ENCODE measurements at regions not wholly inside any gene's neighbourhood (a gene's known extent, or its start where the extent isn't known, plus 50 kb on each side); places are given as distances from the start of the nearest gene placed in this dataset.

DNA sequence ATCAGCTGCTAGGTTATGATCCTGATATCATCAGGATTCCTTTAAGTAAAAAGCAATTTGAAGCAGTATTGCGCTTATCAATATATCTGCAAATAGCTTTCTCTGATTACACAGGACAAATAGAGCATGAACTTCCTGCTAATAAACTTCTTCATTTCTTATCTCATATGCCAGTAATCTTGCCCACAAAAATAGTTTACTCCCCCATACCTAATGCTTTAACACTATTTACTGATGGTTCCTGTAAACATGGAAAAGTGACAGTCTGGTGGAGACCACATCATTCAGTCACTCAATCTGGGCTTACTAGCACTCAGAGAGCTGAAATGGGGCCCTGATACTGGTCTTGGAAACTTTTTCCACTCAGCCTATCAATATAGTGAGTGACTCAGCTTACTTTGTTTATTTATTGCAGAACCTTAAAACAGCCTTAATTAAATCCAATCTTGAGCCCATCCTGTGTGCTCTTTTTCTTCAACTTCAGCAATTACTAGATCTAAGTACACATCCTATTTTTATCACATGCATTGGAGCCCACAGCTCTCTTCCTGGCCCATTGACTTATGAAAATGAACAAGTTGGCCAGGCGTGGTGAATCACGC, 1464.3 kb downstream of the UQCRFS1 start:
- no peak for DNase-seq
- H3K4me1 Mint-ChIP-seq, result peaks cover 0 to 2% of the 10 kb centered on the region in 2 donors
- H3K4me3 Mint-ChIP-seq, result no peak overlapping the region
- peaks cover 0 to 2% (median 0%) of the 10 kb centered on the region in 3 donors for H3K27me3 Mint-ChIP-seq (ENCODE audit: low read depth in 3 of 3)
- H3K9me3 Mint-ChIP-seq, result peaks cover 4 to 41% (median 16%) of the 10 kb centered on the region in 6 donors
- peaks cover 4 to 13% (median 11%) of the 10 kb centered on the region in 3 donors for H3K36me3 Mint-ChIP-seq
- H3K27ac Mint-ChIP-seq, result no peak overlapping the region

DNA sequence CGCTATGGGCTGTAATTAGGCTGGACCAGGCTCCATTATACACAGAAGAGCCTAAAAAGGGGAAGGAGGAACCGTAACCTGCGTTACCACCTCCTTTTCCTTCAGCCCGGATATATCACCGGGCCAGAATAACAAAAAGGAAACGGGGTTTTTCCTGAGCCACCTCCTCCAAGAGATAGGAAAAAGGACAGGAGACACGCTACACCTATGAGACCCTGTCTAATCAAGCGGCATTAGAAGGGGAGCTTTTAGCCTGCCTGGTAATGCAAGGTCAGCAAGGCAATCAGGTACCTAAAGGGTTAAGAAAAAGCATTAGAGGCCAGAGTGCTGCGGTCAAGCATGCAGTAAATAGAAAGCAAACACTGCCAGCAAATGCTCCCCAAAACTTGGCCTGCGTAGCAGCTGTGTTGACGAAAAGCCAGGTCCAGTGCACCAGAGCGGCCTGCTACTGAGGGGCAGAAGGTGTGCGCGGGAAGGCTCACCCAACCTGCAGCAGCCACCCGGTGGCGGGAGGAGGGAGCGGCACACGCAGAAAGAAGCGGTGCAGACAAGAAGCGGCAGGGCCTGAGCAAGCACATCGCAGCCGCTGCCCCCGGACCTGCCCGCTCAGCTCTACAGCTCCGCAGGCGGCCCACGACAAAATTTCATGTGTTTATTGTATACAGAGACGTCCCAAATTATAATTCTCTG, 1466.1 kb downstream of the UQCRFS1 start:
- no peak overlapping the region for H3K4me3 Mint-ChIP-seq
- peaks cover 0 to 29% (median 20%) of the 10 kb centered on the region in 6 donors for H3K9me3 Mint-ChIP-seq
- H3K27ac Mint-ChIP-seq, result peak overlapping the region in 1 of 6 donors; percentile 34
- no peak for DNase-seq
- peaks cover 0 to 2% (median 0%) of the 10 kb centered on the region in 3 donors for H3K27me3 Mint-ChIP-seq (ENCODE audit: low read depth in 3 of 3)
- peaks cover 0 to 2% of the 10 kb centered on the region in 2 donors for H3K4me1 Mint-ChIP-seq
- peaks cover 12 to 16% (median 13%) of the 10 kb centered on the region in 3 donors for H3K36me3 Mint-ChIP-seq

DNA sequence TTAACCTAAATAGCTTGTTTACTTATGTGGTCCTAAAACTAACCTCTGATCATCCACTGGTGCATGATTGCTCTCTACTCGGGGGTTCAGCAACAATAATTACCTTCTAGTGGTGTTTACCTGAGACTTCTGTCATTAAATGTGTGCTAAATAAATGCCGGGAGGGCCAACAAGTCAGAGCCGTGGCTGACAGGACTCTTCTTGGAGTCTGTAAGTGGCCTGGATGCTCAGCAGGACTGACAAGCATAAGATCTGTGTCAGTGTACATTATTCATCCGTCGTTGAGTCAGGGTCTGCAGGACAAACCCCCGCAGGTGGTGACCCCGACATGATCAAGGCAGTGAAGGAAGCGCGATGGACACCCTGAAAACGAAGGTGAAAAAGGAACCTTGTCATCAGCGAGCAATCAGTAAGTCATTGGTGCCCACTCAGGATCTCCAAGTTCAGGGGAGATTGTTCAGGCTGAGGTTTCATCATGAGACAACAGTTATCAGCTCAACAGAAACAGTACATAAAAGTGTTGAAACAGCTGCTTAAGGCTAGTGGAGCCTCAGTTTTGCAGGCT, 1466.9 kb downstream of the UQCRFS1 start:
- Mint-ChIP-seq H3K27me3 (ENCODE audit: low read depth in 3 of 3) (peaks cover 0 to 2% (median 0%) of the 10 kb centered on the region in 3 donors), H3K9me3 (peaks cover 2 to 29% (median 22%) of the 10 kb centered on the region in 6 donors), H3K27ac (no peak overlapping the region), H3K4me3 (no peak overlapping the region), H3K36me3 (peaks cover 13 to 16% (median 15%) of the 10 kb centered on the region in 3 donors), H3K4me1 (peaks cover 0 to 2% of the 10 kb centered on the region in 2 donors)
- no peak for DNase-seq

DNA sequence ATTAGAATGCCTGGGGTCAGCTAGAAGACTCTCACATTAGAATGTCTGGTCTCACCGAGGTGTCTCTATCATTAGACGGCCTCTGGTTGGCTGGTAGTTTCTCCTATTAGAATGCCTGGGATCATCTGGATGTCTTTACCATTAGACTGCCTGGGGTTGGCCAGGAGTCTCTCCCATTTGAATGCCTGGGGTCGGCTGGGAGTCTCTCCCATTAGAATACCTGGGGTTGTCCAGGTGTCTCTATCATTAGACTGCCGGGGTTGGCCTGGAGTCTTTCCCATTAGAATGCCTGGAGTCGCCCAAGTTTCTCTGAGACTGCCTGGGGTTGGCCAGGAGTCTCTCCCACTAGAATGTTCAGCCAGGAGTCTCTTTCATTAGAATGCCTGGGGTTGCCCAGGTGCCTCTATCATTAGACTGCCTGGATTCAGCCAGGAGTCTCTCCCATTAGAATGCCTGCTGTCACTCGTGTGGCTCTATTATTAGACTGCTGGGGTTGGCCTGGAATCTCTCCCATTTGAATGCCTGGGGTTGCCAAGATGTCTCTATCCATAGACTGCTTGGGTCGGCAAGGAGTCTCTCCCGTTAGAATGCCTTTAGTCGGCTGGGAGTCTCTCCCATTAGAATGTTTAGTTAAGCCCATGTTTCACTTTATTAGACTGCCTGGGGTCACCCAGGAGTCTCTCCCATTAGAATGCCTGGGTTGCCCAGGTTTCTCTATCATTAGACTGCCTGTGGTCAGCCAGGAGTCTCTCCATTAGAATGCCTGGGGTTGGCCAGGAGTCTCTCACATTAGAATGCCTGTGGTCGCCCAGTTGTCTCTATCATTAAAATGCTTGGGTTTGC, 1467.8 kb downstream of the UQCRFS1 start:
- DNase-seq, result no peak
- Mint-ChIP-seq H3K27me3 (ENCODE audit: low read depth in 3 of 3) (peaks cover 0 to 2% (median 0%) of the 10 kb centered on the region in 3 donors), H3K9me3 (peaks cover 12 to 30% (median 23%) of the 10 kb centered on the region in 6 donors), H3K27ac (no peak overlapping the region), H3K36me3 (peaks cover 12 to 16% (median 13%) of the 10 kb centered on the region in 3 donors), H3K4me1 (peaks cover 0 to 2% of the 10 kb centered on the region in 2 donors), H3K4me3 (no peak overlapping the region)

DNA sequence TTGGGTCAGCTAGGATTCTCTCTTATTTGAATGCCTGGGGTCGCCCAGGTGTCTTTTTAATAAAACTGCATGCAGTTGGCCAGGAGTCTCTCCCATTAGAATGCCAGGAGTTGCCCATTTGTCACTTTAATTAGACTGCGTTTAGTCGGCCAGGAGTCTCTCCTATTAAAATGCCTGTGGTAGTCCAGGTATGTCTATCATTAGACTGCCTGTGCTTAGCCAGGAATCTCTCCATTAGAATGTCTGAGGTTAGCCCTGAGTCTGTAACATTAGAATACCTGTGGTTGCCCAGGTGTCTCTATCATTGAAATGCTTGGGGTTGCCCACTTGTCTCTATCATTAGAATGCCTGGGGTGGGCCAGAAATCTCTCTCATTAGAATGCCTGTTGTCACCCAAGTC, 1470.9 kb downstream of the UQCRFS1 start:
- no peak for DNase-seq
- Mint-ChIP-seq H3K27ac (no peak overlapping the region), H3K4me1 (peaks cover 0 to 2% of the 10 kb centered on the region in 2 donors), H3K36me3 (peaks cover 22 to 26% (median 24%) of the 10 kb centered on the region in 3 donors), H3K4me3 (no peak overlapping the region), H3K27me3 (ENCODE audit: low read depth in 3 of 3) (peaks cover 0 to 2% (median 0%) of the 10 kb centered on the region in 3 donors), H3K9me3 (peaks cover 17 to 47% (median 41%) of the 10 kb centered on the region in 6 donors)

DNA sequence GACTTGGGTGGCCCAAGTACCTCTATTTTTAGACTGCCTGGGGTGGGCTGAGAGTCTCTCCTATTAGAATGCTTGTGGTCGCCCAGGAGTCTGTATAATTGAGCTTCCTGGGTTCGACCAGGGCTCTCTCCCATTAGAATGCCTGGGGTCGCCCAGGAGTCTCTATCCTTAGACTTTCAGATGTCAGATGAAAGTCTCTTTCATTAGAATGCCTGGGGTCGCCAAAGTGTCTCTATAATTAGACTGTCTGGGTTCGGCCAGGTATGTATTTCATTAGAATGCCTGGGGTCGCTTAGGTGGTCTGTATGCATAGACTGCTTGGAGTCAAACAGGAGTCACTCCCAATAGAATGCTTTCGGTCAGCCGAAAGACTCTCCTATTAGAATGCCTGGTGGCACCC, 1471.7 kb downstream of the UQCRFS1 start:
- Mint-ChIP-seq H3K27ac (no peak overlapping the region), H3K4me1 (peaks cover 0 to 2% of the 10 kb centered on the region in 2 donors), H3K36me3 (peaks cover 24 to 33% (median 30%) of the 10 kb centered on the region in 3 donors), H3K4me3 (no peak overlapping the region), H3K27me3 (ENCODE audit: low read depth in 3 of 3) (peaks cover 0 to 2% (median 0%) of the 10 kb centered on the region in 3 donors), H3K9me3 (peaks cover 17 to 52% (median 48%) of the 10 kb centered on the region in 6 donors)
- no peak for DNase-seq

DNA sequence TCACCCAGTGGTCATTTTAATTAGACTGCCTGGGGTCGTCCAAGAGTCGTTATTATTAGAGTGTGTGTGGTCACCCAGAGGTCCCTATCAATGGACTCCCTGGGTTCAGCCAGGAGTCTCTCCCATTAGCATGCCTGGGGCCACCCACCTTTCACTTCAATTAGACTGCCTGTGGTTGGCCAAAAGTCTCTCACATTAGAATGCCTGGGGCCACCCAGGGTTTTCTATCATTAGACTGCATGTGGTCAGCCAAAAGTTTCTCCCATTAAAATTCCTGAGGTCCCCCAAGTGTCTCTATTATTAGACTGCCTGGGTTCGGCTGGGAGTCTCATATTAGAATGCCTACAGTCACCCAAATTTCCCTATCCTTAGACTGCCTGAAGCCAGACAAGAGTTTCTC, 1472.6 kb downstream of the UQCRFS1 start:
- Mint-ChIP-seq H3K9me3 (peaks cover 12 to 57% (median 53%) of the 10 kb centered on the region in 6 donors), H3K36me3 (peaks cover 29 to 41% (median 37%) of the 10 kb centered on the region in 3 donors), H3K4me3 (no peak overlapping the region), H3K27ac (no peak overlapping the region), H3K27me3 (ENCODE audit: low read depth in 3 of 3) (peaks cover 0 to 2% (median 0%) of the 10 kb centered on the region in 3 donors), H3K4me1 (no peaks in the 10 kb centered on the region)
- no peak for DNase-seq

DNA sequence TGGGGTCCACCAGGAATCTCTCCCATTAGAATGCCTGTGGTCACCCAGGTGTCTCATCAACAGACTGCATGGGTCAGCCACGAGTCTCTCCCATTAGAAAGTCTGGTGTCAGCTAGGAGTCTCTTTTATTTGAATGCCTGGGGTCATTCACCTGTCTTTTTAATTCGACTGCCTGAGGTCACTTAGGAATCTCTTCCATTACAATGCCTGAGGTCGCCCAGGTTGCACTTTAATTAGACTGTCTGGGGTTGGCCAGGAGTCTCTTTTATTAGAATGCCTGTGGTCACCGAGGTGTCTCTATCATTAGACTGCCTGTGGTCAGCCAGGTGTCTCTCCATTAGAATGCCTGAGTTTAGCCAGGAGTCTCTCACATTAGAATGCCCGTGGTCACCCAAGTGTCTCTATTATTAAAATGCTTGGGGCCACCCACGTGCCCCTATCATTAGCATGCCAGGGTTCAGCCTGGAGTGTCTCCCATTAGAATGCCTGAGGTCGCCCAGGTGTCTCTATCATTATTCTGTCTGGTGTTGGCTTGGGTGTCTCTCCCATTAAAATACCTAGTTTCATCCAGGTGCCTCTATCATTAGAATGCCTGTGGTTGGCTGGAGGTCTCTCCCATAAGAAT, 1474.3 kb downstream of the UQCRFS1 start:
- Mint-ChIP-seq H3K9me3 (peaks cover 0 to 70% (median 60%) of the 10 kb centered on the region in 6 donors), H3K27me3 (ENCODE audit: low read depth in 3 of 3) (peaks cover 0 to 2% (median 0%) of the 10 kb centered on the region in 3 donors), H3K36me3 (peaks cover 35 to 47% (median 45%) of the 10 kb centered on the region in 3 donors), H3K27ac (no peak overlapping the region), H3K4me3 (no peak overlapping the region), H3K4me1 (no peaks in the 10 kb centered on the region)
- no peak for DNase-seq

DNA sequence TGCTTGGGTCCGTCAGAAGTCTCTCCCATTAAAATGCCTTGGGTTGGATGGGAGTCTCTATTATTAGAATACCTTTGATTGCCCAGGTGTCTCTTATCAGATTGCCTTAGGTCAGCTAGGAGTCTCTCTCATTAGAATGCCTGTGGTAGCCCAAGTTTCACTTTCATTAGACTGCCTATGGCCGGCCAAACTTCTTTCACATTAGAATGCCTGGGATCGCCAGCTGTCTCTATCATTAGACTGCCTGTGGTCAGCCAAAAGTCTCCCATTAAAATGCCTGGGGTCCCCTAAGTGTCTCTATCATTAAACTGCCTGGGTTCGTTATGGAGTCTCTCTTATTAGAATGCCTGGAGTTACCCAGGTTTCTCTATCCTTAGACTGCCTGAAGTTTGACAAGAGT, 1476.7 kb downstream of the UQCRFS1 start:
- peaks cover 3 to 93% (median 72%) of the 10 kb centered on the region in 6 donors for H3K9me3 Mint-ChIP-seq
- H3K27ac Mint-ChIP-seq, result no peak overlapping the region
- peaks cover 46 to 63% (median 47%) of the 10 kb centered on the region in 3 donors for H3K36me3 Mint-ChIP-seq
- DNase-seq, result no peak
- no peak overlapping the region for H3K4me3 Mint-ChIP-seq
- no peaks in the 10 kb centered on the region for H3K4me1 Mint-ChIP-seq
- H3K27me3 Mint-ChIP-seq (ENCODE audit: low read depth in 3 of 3), result no peaks in the 10 kb centered on the region

DNA sequence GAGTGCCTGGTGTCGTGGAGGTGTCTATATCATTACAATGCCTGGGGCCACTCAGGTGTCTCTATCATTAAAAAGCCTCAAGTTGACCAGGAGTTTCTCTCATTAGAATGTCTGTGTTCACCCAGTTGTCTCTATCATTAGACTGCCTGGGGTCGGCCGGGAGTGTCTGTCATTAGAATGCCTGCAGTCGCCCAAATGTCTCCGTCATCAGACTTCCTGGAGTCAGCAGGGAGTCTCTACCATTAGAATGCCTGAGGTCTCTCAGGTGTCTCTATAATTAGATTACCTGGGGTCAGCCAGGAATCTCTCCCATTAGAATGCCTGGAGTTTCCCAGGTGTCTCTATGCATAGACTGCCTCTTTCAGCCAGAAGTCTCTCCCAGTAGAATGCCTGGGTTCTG, 1477.6 kb downstream of the UQCRFS1 start:
- H3K4me3 Mint-ChIP-seq, result no peak overlapping the region

DNA sequence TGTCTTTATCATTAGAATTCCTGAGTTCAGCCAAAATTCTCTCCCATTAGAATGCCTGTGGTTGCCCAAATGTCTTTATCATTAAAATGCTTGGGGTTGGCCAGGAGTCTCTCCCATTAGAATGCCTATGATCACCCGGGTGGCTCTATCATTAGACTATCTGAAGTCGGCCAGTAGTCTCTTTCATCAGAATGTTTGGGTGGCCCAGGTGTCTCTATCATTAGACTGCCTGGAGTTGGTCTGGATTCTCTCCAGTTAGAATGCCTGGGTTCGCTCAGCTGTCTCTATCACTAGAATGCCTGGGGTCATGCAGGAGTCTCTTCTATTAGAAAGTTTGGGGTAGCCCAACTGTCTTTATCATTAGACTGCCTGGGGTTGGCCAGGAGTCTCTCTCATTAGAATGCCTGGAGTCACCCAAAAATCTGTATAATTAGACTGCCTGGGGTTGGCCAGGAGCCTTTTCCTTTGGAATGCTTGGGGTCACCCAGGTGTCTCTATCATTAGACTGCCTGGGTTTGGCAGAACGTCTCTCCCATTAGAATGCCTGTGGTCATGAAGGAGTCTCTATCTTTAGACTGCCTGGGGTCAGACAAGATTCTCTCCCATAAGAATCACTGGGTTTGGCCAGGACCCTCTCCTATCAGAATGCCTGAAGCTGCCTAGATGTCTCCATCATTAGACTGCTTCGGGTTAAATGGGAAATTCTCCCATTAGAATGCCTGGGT, 1478.3 kb downstream of the UQCRFS1 start:
- no peak for DNase-seq
- Mint-ChIP-seq H3K36me3 (peaks cover 42 to 68% (median 46%) of the 10 kb centered on the region in 3 donors), H3K27me3 (ENCODE audit: low read depth in 3 of 3) (no peaks in the 10 kb centered on the region), H3K27ac (no peak overlapping the region), H3K4me1 (no peaks in the 10 kb centered on the region), H3K4me3 (no peak overlapping the region), H3K9me3 (peaks cover 4 to 90% (median 72%) of the 10 kb centered on the region in 6 donors)

More for the DNA sequence above, 1477.6 kb downstream of the UQCRFS1 start:
- Mint-ChIP-seq H3K27ac (no peak overlapping the region), H3K9me3 (peaks cover 4 to 93% (median 72%) of the 10 kb centered on the region in 6 donors), H3K27me3 (ENCODE audit: low read depth in 3 of 3) (no peaks in the 10 kb centered on the region), H3K36me3 (peaks cover 42 to 67% (median 47%) of the 10 kb centered on the region in 3 donors), H3K4me1 (no peaks in the 10 kb centered on the region)
- DNase-seq, result no peak

DNA sequence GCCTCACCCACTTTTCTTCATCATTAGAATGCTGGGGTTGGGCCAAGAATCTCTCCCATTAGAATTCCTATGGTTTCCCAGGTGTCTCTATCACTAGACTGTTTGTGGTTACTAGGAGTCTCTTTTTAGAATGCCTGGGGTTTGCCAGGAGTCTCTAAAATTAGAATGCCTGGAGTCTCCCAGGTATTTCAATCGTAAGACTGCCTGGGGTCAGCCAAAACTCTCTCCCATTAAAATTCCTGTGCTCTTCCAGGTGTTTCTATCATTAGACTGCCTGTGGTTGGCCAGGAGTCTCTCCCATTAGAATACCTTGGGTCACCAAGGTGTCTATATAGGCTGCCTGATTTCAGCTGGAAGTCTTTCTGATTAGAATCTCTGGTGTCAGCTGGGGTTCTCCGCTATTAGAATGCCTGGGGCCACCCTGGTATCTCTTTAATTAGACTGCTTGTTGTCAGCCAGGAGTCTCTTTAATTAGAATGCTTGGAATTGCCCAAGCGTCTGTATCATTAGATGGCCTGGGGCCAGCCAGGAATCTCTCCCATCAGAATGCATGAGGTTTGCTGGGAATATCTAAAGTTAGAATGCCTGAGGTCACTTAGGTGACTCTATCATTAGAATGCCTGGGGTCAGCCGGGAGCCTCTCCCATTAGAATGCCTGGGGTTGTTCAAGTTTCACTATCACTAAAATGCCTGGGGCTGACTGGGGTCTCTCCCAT, 1479.2 kb downstream of the UQCRFS1 start:
- H3K9me3 Mint-ChIP-seq, result peaks cover 4 to 87% (median 68%) of the 10 kb centered on the region in 6 donors
- H3K36me3 Mint-ChIP-seq, result peaks cover 34 to 60% (median 38%) of the 10 kb centered on the region in 3 donors
- H3K4me1 Mint-ChIP-seq, result no peaks in the 10 kb centered on the region
- no peak for DNase-seq
- H3K27me3 Mint-ChIP-seq (ENCODE audit: low read depth in 3 of 3), result no peaks in the 10 kb centered on the region
- no peak overlapping the region for H3K27ac Mint-ChIP-seq
- H3K4me3 Mint-ChIP-seq, result no peak overlapping the region

Measured in immature natural killer cell (primary cell).